ENCODE measurements at regions not wholly inside any gene's neighbourhood (a gene's known extent, or its start where the extent isn't known, plus 50 kb on each side); places are given as distances from the start of the nearest gene placed in this dataset.

GRCh38 chr14:46279776-46280175, 371.8 kb downstream of the RPL10L start (continued):
- no peak for TF ChIP-seq GTF2F1 (IDR thresholded peaks at IDR 0.05; ENCODE audit: low read depth, low read length)

DNA sequence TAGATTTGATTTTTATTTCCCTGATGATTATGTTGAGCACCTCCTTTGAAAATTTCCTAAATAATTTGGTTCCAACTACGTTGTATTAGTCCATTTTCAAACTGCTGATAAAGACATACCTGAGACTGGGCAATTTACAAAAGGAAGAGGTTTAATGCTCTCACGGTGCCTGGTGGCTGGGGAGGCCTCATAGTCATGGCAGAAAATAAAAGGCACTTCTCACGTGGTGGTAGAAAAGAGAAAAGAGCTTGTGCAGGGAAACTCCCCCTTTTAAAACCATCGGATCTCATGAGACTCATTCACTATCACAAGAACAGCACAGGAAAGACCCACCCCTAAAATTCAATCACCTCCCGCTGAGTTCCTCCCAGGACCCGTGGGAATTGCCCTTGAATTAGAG, 372.3 kb downstream of the RPL10L start:
- Histone ChIP-seq H3K9ac (ENCODE audit: insufficient read depth in 1 of 2, low read depth in 2 of 2, low read length in 2 of 2) (no peak overlapping the region), H4K20me1 (replicated peaks; ENCODE audit: control insufficient read depth, insufficient read depth, low read length) (no peaks in the 10 kb centered on the region), H3K9me1 (ENCODE audit: control insufficient read depth, insufficient read depth, low read length) (no peaks in the 10 kb centered on the region), H3K4me3 (no peak overlapping the region), H3K4me2 (ENCODE audit: insufficient read depth, low read length) (no peak overlapping the region), H3K9me3 (replicated peaks; ENCODE audit: control insufficient read depth, insufficient read depth, low read depth, low read length) (no peaks in the 10 kb centered on the region), H3K27me3 (ENCODE audit: control insufficient read depth in 2 of 2, insufficient read depth in 2 of 2, low read length in 2 of 2) (no peaks in the 10 kb centered on the region), H3K79me2 (ENCODE audit: control insufficient read depth, insufficient read depth, low read length) (no peaks in the 10 kb centered on the region), H3K27ac (ENCODE audit: extremely low read depth, low read depth, low read length) (no peak overlapping the region), H2AFZ (ENCODE audit: low read depth, low read length) (no peak overlapping the region), H3K36me3 (ENCODE audit: control insufficient read depth, insufficient read depth, low read length) (no peaks in the 10 kb centered on the region), H3K4me1 (replicated peaks in 1 of 2; ENCODE audit: control insufficient read depth in 2 of 2, insufficient read depth in 2 of 2, low read length in 2 of 2) (no peaks in the 10 kb centered on the region)
- in situ Hi-C loops (cut with MboI) (no loop called here), intact Hi-C loops (cut with micrococcal nuclease) (no loop called here)
- DNase-seq (ENCODE audit: extremely low read depth in 1 of 4, low spot score in 3 of 4) (no peak), FAIRE-seq (no peak), ATAC-seq (no peak)
- no TSS peak for BruUV-seq (replicated peaks)
- 3% methylated on average over 4 of the region's 6 CpGs for WGBS (ENCODE audit: insufficient coverage, low coverage, missing lambda C conversion rate)
- TF ChIP-seq TAF15 (IDR thresholded peaks at IDR 0.05; ENCODE audit: low read depth, low read length) (no peak), MCM3 (IDR thresholded peaks at IDR 0.05) (no peak), ETV5 (CRISPR knock-in tag; IDR thresholded peaks at IDR 0.05; ENCODE audit: low read depth) (no peak), ZNF316 (IDR thresholded peaks at IDR 0.05) (no peak), FOXJ3 (CRISPR knock-in tag; IDR thresholded peaks at IDR 0.05) (no peak), ZNF583 (CRISPR knock-in tag; IDR thresholded peaks at IDR 0.05) (no peak), YY1 (IDR thresholded peaks at IDR 0.05; ENCODE audit: borderline replicate concordance in 1 of 3, control insufficient read depth in 1 of 3, extremely low read depth in 1 of 3, insufficient read depth in 3 of 3, insufficient read length in 1 of 3, insufficient replicate concordance in 2 of 3, low read depth in 1 of 3, low read length in 2 of 3) (no peak), MTA1 (IDR thresholded peaks at IDR 0.05; ENCODE audit: borderline replicate concordance) (no peak), HOXB6 (CRISPR knock-in tag; IDR thresholded peaks at IDR 0.05; ENCODE audit: borderline replicate concordance) (no peak)
- TF ChIP-seq, protein P1, sequence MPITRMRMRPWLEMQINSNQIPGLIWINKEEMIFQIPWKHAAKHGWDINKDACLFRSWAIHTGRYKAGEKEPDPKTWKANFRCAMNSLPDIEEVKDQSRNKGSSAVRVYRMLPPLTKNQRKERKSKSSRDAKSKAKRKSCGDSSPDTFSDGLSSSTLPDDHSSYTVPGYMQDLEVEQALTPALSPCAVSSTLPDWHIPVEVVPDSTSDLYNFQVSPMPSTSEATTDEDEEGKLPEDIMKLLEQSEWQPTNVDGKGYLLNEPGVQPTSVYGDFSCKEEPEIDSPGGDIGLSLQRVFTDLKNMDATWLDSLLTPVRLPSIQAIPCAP (CRISPR knock-in tag; IDR thresholded peaks at IDR 0.05; ENCODE audit: borderline replicate concordance): no peak
- TF ChIP-seq, protein P2, sequence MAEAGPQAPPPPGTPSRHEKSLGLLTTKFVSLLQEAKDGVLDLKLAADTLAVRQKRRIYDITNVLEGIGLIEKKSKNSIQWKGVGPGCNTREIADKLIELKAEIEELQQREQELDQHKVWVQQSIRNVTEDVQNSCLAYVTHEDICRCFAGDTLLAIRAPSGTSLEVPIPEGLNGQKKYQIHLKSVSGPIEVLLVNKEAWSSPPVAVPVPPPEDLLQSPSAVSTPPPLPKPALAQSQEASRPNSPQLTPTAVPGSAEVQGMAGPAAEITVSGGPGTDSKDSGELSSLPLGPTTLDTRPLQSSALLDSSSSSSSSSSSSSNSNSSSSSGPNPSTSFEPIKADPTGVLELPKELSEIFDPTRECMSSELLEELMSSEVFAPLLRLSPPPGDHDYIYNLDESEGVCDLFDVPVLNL (CRISPR knock-in tag; IDR thresholded peaks at IDR 0.05; ENCODE audit: low read depth): no peak
- TF ChIP-seq, protein P3, sequence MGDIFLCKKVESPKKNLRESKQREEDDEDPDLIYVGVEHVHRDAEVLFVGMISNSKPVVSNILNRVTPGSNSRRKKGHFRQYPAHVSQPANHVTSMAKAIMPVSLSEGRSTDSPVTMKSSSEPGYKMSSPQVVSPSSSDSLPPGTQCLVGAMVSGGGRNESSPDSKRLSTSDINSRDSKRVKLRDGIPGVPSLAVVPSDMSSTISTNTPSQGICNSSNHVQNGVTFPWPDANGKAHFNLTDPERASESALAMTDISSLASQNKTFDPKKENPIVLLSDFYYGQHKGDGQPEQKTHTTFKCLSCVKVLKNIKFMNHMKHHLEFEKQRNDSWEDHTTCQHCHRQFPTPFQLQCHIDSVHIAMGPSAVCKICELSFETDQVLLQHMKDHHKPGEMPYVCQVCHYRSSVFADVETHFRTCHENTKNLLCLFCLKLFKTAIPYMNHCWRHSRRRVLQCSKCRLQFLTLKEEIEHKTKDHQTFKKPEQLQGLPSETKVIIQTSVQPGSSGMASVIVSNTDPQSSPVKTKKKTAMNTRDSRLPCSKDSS (IDR thresholded peaks at IDR 0.05; ENCODE audit: low read depth, partially characterized antibody): no peak
- TF ChIP-seq, protein P4, sequence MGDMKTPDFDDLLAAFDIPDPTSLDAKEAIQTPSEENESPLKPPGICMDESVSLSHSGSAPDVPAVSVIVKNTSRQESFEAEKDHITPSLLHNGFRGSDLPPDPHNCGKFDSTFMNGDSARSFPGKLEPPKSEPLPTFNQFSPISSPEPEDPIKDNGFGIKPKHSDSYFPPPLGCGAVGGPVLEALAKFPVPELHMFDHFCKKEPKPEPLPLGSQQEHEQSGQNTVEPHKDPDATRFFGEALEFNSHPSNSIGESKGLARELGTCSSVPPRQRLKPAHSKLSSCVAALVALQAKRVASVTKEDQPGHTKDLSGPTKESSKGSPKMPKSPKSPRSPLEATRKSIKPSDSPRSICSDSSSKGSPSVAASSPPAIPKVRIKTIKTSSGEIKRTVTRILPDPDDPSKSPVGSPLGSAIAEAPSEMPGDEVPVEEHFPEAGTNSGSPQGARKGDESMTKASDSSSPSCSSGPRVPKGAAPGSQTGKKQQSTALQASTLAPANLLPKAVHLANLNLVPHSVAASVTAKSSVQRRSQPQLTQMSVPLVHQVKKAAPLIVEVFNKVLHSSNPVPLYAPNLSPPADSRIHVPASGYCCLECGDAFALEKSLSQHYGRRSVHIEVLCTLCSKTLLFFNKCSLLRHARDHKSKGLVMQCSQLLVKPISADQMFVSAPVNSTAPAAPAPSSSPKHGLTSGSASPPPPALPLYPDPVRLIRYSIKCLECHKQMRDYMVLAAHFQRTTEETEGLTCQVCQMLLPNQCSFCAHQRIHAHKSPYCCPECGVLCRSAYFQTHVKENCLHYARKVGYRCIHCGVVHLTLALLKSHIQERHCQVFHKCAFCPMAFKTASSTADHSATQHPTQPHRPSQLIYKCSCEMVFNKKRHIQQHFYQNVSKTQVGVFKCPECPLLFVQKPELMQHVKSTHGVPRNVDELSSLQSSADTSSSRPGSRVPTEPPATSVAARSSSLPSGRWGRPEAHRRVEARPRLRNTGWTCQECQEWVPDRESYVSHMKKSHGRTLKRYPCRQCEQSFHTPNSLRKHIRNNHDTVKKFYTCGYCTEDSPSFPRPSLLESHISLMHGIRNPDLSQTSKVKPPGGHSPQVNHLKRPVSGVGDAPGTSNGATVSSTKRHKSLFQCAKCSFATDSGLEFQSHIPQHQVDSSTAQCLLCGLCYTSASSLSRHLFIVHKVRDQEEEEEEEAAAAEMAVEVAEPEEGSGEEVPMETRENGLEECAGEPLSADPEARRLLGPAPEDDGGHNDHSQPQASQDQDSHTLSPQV (IDR thresholded peaks at IDR 0.05): no peak
- CTCF ChIA-PET (ENCODE audit: low intra/inter-chr PET ratio): no interaction called here
- POLR2A ChIA-PET: no interaction called here

Measured in K562 (cell line).